IPS DF 6.9 (cell line): ENCODE measurements at regions not wholly inside any gene's neighbourhood (a gene's known extent, or its start where the extent isn't known, plus 50 kb on each side); places are given as distances from the start of the nearest gene placed in this dataset.

Experiments
- DNase-seq: peaks from one replicate; pipeline ENCODE4 v3.0.0-alpha.2; 2013; ENCODE audit warnings: low read depth, low spot score
- H3K27ac ChIP-seq: one replicate; pipeline ENCODE4 v1.5.1; 2013; ENCODE audit warnings: low read length, control low read depth
- H3K27me3 ChIP-seq: 2 replicates; pipeline ENCODE4 v1.6.1; 2013; ENCODE audit warnings: mild to moderate bottlenecking, low read length; ENCODE audit not compliant: control insufficient read depth, insufficient read depth
- H3K36me3 ChIP-seq: 2 replicates; pipeline ENCODE4 v1.6.1; 2013; ENCODE audit warnings: low read length; ENCODE audit not compliant: control insufficient read depth, insufficient read depth
- H3K4me1 ChIP-seq: 2 replicates; pipeline ENCODE4 v1.6.1; 2013; ENCODE audit warnings: low read length; ENCODE audit not compliant: control insufficient read depth, insufficient read depth
- H3K4me3 ChIP-seq: 2 replicates; pipeline ENCODE4 v1.5.1; 2013; ENCODE audit warnings: mild to moderate bottlenecking, low read length
- H3K9me3 ChIP-seq: 2 replicates; pipeline ENCODE4 v1.6.1; 2013; ENCODE audit warnings: low read length, inconsistent platforms; ENCODE audit not compliant: control insufficient read depth, insufficient read depth
- WGBS: extraction: QIAGEN DNeasy Blood & Tissue Kit; methylation state at CpG from one replicate; pipeline ENCODE4 v1.1.7; 2013; ENCODE audit warnings: mixed read lengths, missing lambda C conversion rate; ENCODE audit not compliant: insufficient read length, insufficient coverage; 5-methylcytosine and 5-hydroxymethylcytosine counted together

GRCh38 chr7:117995850-117996650 is 122.8 kb upstream of the CTTNBP2 start:
- WGBS = no CpG with 5 or more reads among the region's 8 CpGs
- no peaks in the 10 kb centered on the region for H3K9me3 ChIP-seq
- no peaks in the 10 kb centered on the region for H3K36me3 ChIP-seq
- H3K4me1 ChIP-seq = no peaks in the 10 kb centered on the region
- H3K27ac ChIP-seq = no peak overlapping the region
- no peak overlapping the region for H3K4me3 ChIP-seq
- DNase-seq = no peak
- no peaks in the 10 kb centered on the region for H3K27me3 ChIP-seq

- DNase-seq = no peak
- H3K36me3 ChIP-seq = no peaks in the 10 kb centered on the region
- H3K9me3 ChIP-seq = no peaks in the 10 kb centered on the region
- H3K27me3 ChIP-seq = no peaks in the 10 kb centered on the region
- H3K4me3 ChIP-seq = no peak overlapping the region
- no peak overlapping the region for H3K27ac ChIP-seq
- no peaks in the 10 kb centered on the region for H3K4me1 ChIP-seq
- no CpG with 5 or more reads among the region's 7 CpGs for WGBS
Measured at GRCh38 chr7:117997862-117998825, 124.9 kb upstream of the CTTNBP2 start.

- Histone ChIP-seq H3K9me3 (no peaks in the 10 kb centered on the region), H3K4me1 (peaks cover 3% of the 10 kb centered on the region; the same call in 1 of the 2 replicates), H3K27me3 (no peaks in the 10 kb centered on the region), H3K27ac (no peak overlapping the region), H3K36me3 (no peaks in the 10 kb centered on the region), H3K4me3 (no peak overlapping the region)
- no CpG with 5 or more reads among the region's 6 CpGs for WGBS
- no peak for DNase-seq
Measured at GRCh38 chr7:118000480-118001202, 127.4 kb upstream of the CTTNBP2 start.

- no peaks in the 10 kb centered on the region for H3K27me3 ChIP-seq
- H3K4me3 ChIP-seq = no peak overlapping the region
- H3K9me3 ChIP-seq = no peaks in the 10 kb centered on the region
- no peak overlapping the region for H3K27ac ChIP-seq
- peaks cover 3% of the 10 kb centered on the region; the same call in 1 of the 2 replicates for H3K4me1 ChIP-seq
- WGBS = no CpG with 5 or more reads among the region's 1 CpG
- no peaks in the 10 kb centered on the region for H3K36me3 ChIP-seq
- no peak for DNase-seq
Measured at GRCh38 chr7:118003476-118003875, 130.2 kb upstream of the CTTNBP2 start.

- Histone ChIP-seq H3K36me3 (no peaks in the 10 kb centered on the region), H3K4me3 (no peak overlapping the region), H3K9me3 (no peaks in the 10 kb centered on the region; the same call in 1 of the 2 replicates), H3K27ac (no peak overlapping the region), H3K4me1 (peaks cover 3% of the 10 kb centered on the region; the same call in 1 of the 2 replicates), H3K27me3 (no peaks in the 10 kb centered on the region)
- no peak for DNase-seq
- no CpG with 5 or more reads among the region's 4 CpGs for WGBS
Measured at GRCh38 chr7:118005026-118005425, 131.8 kb upstream of the CTTNBP2 start.

GRCh38 chr7:118006979-118007378 is 133.7 kb upstream of the CTTNBP2 start:
- H3K27me3 ChIP-seq = no peaks in the 10 kb centered on the region
- peaks cover 3% of the 10 kb centered on the region; the same call in 1 of the 2 replicates for H3K4me1 ChIP-seq
- DNase-seq = no peak
- no peak overlapping the region for H3K27ac ChIP-seq
- H3K4me3 ChIP-seq = no peak overlapping the region
- no peaks in the 10 kb centered on the region; the same call in 1 of the 2 replicates for H3K9me3 ChIP-seq
- no CpG with 5 or more reads among the region's 5 CpGs for WGBS
- H3K36me3 ChIP-seq = no peaks in the 10 kb centered on the region

- Histone ChIP-seq H3K4me1 (no peaks in the 10 kb centered on the region; the same call in 1 of the 2 replicates), H3K4me3 (no peak overlapping the region), H3K36me3 (no peaks in the 10 kb centered on the region), H3K27ac (no peak overlapping the region), H3K9me3 (no peaks in the 10 kb centered on the region; the same call in 1 of the 2 replicates), H3K27me3 (no peaks in the 10 kb centered on the region)
- no CpG with 5 or more reads among the region's 2 CpGs for WGBS
- DNase-seq = no peak
Measured at GRCh38 chr7:118009419-118009818, 136.2 kb upstream of the CTTNBP2 start.

GRCh38 chr7:118011652-118012051 is 138.4 kb upstream of the CTTNBP2 start:
- Histone ChIP-seq H3K27me3 (no peaks in the 10 kb centered on the region), H3K4me3 (no peak overlapping the region), H3K27ac (no peak overlapping the region), H3K9me3 (no peaks in the 10 kb centered on the region; the same call in 1 of the 2 replicates), H3K4me1 (no peaks in the 10 kb centered on the region), H3K36me3 (no peaks in the 10 kb centered on the region)
- DNase-seq = no peak
- WGBS = no CpG with 5 or more reads among the region's 3 CpGs

- no peaks in the 10 kb centered on the region; the same call in 1 of the 2 replicates for H3K9me3 ChIP-seq
- no peak overlapping the region for H3K4me3 ChIP-seq
- no CpG with 5 or more reads among the region's 2 CpGs for WGBS
- H3K36me3 ChIP-seq = no peaks in the 10 kb centered on the region
- H3K4me1 ChIP-seq = no peaks in the 10 kb centered on the region
- DNase-seq = no peak
- H3K27ac ChIP-seq = no peak overlapping the region
- H3K27me3 ChIP-seq = no peaks in the 10 kb centered on the region
Measured at GRCh38 chr7:118013252-118014010, 140.2 kb upstream of the CTTNBP2 start.
